Mesendoderm (in vitro differentiated cells): ENCODE measurements at regions not wholly inside any gene's neighbourhood (a gene's known extent, or its start where the extent isn't known, plus 50 kb on each side); places are given as distances from the start of the nearest gene placed in this dataset.
A peak's percentile ranks its signal among the peaks of the same experiment; 100 is the strongest.

Experiments used
- DNase-seq: peaks from one replicate; pipeline ENCODE4 v3.0.0; 2013
- H2AK5ac ChIP-seq: 2 replicates; pipeline ENCODE4 v1.6.1; 2013; ENCODE audit warnings: low read length, inconsistent platforms
- H2BK120ac ChIP-seq: 2 replicates; pipeline ENCODE4 v1.6.1; 2013; ENCODE audit warnings: low read depth, mild to moderate bottlenecking, low read length, moderate library complexity, mixed read lengths
- H2BK15ac ChIP-seq: replicated peaks from 2 replicates; pipeline ENCODE4 v1.6.1; 2013; ENCODE audit warnings: low read depth, mild to moderate bottlenecking, moderate library complexity
- H2BK5ac ChIP-seq: 2 replicates; pipeline ENCODE4 v1.6.1; 2013; ENCODE audit warnings: low read length, inconsistent platforms
- H3K18ac ChIP-seq: 2 replicates; pipeline ENCODE4 v1.6.1; 2013; ENCODE audit warnings: mild to moderate bottlenecking, low read length, mixed read lengths
- H3K23ac ChIP-seq: one replicate; pipeline ENCODE4 v1.6.1; 2013; ENCODE audit warnings: low read length
- H3K27ac ChIP-seq: 2 replicates; pipeline ENCODE4 v1.5.1; 2013; ENCODE audit warnings: low read depth, mild to moderate bottlenecking, inconsistent platforms, low read length, moderate library complexity
- H3K27me3 ChIP-seq: 2 replicates; pipeline ENCODE4 v1.6.1; 2013; ENCODE audit warnings: low read length, control low read depth, mild to moderate bottlenecking, inconsistent platforms; ENCODE audit not compliant: insufficient read depth, poor library complexity
- H3K36me3 ChIP-seq: 2 replicates; pipeline ENCODE4 v1.6.1; 2013; ENCODE audit warnings: low read length, inconsistent platforms; ENCODE audit not compliant: control insufficient read depth, insufficient read depth
- H3K4ac ChIP-seq: one replicate; pipeline ENCODE4 v1.6.1; 2013; ENCODE audit warnings: low read depth, mild to moderate bottlenecking, low read length, moderate library complexity
- H3K4me1 ChIP-seq: 2 replicates; pipeline ENCODE4 v1.6.1; 2013; ENCODE audit warnings: low read depth, low read length, inconsistent platforms; ENCODE audit not compliant: control insufficient read depth
- H3K4me2 ChIP-seq: 2 replicates; pipeline ENCODE4 v1.6.1; 2013; ENCODE audit warnings: low read length
- H3K4me3 ChIP-seq: 2 replicates; pipeline ENCODE4 v1.5.1; 2013; ENCODE audit warnings: mild to moderate bottlenecking, low read length
- H3K56ac ChIP-seq: one replicate; pipeline ENCODE4 v1.6.1; 2013; ENCODE audit warnings: low read length
- H3K79me1 ChIP-seq: 2 replicates; pipeline ENCODE4 v1.6.1; 2013; ENCODE audit warnings: low read length, inconsistent platforms
- H3K79me2 ChIP-seq: 2 replicates; pipeline ENCODE4 v1.6.1; 2013; ENCODE audit warnings: mild to moderate bottlenecking, low read length; ENCODE audit not compliant: control insufficient read depth, insufficient read depth
- H3K9ac ChIP-seq: 2 replicates; pipeline ENCODE4 v1.6.1; 2013; ENCODE audit warnings: low read length, inconsistent platforms
- H4K5ac ChIP-seq: one replicate; pipeline ENCODE4 v1.6.1; 2013; ENCODE audit warnings: low read length
- H4K8ac ChIP-seq: one replicate; pipeline ENCODE4 v1.6.1; 2013; ENCODE audit warnings: low read depth, mild to moderate bottlenecking, control low read depth, low read length, moderate library complexity
- WGBS: extraction: QIAGEN DNeasy Blood & Tissue Kit; methylation state at CpG from one replicate; pipeline ENCODE4 v1.1.7; 2013; ENCODE audit warnings: low lambda C conversion rate, missing lambda C conversion rate; ENCODE audit not compliant: insufficient coverage; ENCODE audit errors: extremely low coverage; 5-methylcytosine and 5-hydroxymethylcytosine counted together

DNA sequence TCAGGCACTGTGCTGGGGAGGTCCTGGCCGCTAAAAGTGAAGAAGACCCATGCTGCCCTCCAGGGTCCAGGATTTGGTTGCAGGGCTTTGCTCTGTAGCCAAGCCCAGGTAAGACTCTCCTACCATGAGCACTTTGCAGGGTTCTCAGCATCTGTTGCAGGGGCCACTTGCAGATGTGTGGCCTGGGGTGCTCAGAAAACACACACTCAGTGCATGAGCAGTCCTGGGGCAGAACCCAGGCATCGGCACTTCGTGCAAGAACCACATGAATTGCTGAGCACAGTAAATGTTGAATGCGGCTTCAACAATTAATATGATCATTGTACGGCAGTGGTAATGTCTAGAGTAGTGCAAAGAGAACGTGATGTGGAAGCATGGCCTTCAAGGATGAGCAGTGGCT, 98.5 kb upstream of the SMIM21 start:
- H3K4ac ChIP-seq: no peak overlapping the region
- WGBS: no CpG with 5 or more reads among the region's 6 CpGs
- no peak for DNase-seq

DNA sequence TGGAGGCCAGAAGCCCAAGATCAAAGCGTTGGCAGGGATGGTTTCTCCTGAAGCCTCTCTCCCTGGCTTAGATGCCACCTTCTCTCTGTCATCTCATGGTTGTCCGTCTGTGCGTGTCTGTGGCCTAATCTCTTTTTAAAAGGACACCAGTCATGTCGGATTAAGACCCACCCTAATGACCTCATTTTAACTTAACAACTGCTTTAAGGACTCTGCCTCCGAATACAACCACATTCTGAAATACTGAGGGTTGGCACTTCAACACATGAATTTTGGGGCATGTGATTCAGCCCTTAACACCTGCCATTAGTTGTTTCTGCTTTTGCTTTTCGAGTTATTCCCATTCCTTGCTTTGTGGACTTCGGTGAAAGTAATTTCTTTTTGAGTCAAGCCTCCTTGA, 97.8 kb upstream of the SMIM21 start:
- Histone ChIP-seq H4K8ac (no peak overlapping the region), H3K56ac (no peak overlapping the region), H3K23ac (no peak overlapping the region), H3K4ac (no peak overlapping the region), H2BK120ac (no peak overlapping the region), H3K4me3 (no peak overlapping the region), H2AK5ac (no peak overlapping the region), H2BK5ac (no peak overlapping the region), H3K18ac (no peak overlapping the region), H2BK15ac (no peak overlapping the region), H3K4me2 (no peak overlapping the region), H3K27ac (no peak overlapping the region), H4K5ac (no peak overlapping the region), H3K79me1 (no peaks in the 10 kb centered on the region), H3K36me3 (no peaks in the 10 kb centered on the region), H3K27me3 (no peaks in the 10 kb centered on the region), H3K4me1 (no peaks in the 10 kb centered on the region), H3K9ac (no peak overlapping the region), H3K79me2 (no peaks in the 10 kb centered on the region)
- DNase-seq: no peak
- WGBS: no CpG with 5 or more reads among the region's 7 CpGs

More for the DNA sequence above, 98.5 kb upstream of the SMIM21 start:
- no peak overlapping the region for H3K4me3 ChIP-seq
- H2BK15ac ChIP-seq: no peak overlapping the region
- H4K5ac ChIP-seq: no peak overlapping the region
- H3K56ac ChIP-seq: no peak overlapping the region
- no peak overlapping the region for H3K4me2 ChIP-seq
- no peak overlapping the region for H3K9ac ChIP-seq
- no peak overlapping the region for H3K27ac ChIP-seq
- H3K79me1 ChIP-seq: no peaks in the 10 kb centered on the region
- H2AK5ac ChIP-seq: no peak overlapping the region
- H2BK120ac ChIP-seq: no peak overlapping the region
- H2BK5ac ChIP-seq: no peak overlapping the region
- H3K18ac ChIP-seq: no peak overlapping the region
- H3K4me1 ChIP-seq: no peaks in the 10 kb centered on the region
- H3K36me3 ChIP-seq: no peaks in the 10 kb centered on the region
- H4K8ac ChIP-seq: no peak overlapping the region
- no peaks in the 10 kb centered on the region for H3K27me3 ChIP-seq
- H3K23ac ChIP-seq: no peak overlapping the region
- no peaks in the 10 kb centered on the region for H3K79me2 ChIP-seq

DNA sequence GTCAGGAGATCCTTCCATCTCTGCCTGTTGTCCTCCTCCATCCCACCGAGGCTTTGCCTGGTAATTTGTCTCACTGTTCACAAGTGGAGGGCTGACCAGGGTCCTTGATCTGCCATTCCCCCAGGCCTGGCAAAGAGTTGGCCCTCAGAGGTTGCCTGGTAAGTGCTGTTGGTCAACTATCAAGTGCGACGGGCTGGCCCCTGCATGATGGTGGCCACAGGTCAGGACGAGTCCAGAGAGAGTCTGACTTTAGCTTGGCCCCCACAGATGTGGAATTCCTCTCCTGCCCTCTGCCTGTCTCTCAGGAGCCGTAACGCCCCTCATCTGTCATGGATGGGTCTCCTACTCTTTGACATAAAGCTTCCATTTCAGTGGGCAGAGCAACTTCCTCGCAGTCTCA, 97.3 kb upstream of the SMIM21 start:
- no peak overlapping the region for H2AK5ac ChIP-seq
- no peak overlapping the region for H2BK120ac ChIP-seq
- no peak overlapping the region for H3K4me3 ChIP-seq
- H3K36me3 ChIP-seq: no peaks in the 10 kb centered on the region
- no peaks in the 10 kb centered on the region for H3K27me3 ChIP-seq
- H4K5ac ChIP-seq: no peak overlapping the region
- H3K4ac ChIP-seq: no peak overlapping the region
- no peak overlapping the region for H2BK5ac ChIP-seq
- H3K56ac ChIP-seq: no peak overlapping the region
- H4K8ac ChIP-seq: no peak overlapping the region
- no peak overlapping the region for H3K4me2 ChIP-seq
- no CpG with 5 or more reads among the region's 7 CpGs for WGBS
- no peak overlapping the region for H3K18ac ChIP-seq
- H2BK15ac ChIP-seq: no peak overlapping the region
- no peak overlapping the region for H3K27ac ChIP-seq
- no peaks in the 10 kb centered on the region for H3K4me1 ChIP-seq
- no peaks in the 10 kb centered on the region for H3K79me2 ChIP-seq
- no peak overlapping the region for H3K9ac ChIP-seq
- DNase-seq: no peak
- H3K79me1 ChIP-seq: no peaks in the 10 kb centered on the region
- H3K23ac ChIP-seq: no peak overlapping the region

DNA sequence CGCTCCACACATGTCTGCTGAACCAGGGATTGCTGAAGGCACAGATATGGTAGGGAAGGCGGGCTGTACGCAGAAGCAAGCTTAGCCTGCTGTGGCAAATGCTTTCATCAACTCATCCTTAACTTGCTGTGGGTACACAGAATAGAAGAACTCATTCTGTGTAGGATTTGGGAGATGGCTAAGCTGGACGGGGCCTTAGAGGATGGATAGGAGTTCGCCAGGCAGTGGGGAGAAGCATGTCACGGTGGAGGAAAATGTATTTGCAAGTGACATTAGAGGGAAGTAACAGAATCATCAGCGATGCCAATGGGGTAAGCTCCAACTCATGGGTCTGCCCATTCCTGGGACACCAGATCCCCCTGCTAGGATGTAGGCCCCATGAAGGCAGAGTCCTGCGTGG, 96.7 kb upstream of the SMIM21 start:
- no peaks in the 10 kb centered on the region for H3K79me1 ChIP-seq
- no peak overlapping the region for H3K4me3 ChIP-seq
- H3K4me2 ChIP-seq: no peak overlapping the region
- no peak overlapping the region for H3K56ac ChIP-seq
- no peak overlapping the region for H3K27ac ChIP-seq
- no peak overlapping the region for H2AK5ac ChIP-seq
- H3K18ac ChIP-seq: no peak overlapping the region
- no peak overlapping the region for H4K8ac ChIP-seq
- no peaks in the 10 kb centered on the region for H3K4me1 ChIP-seq
- H3K79me2 ChIP-seq: no peaks in the 10 kb centered on the region
- H3K4ac ChIP-seq: no peak overlapping the region
- H2BK15ac ChIP-seq: no peak overlapping the region
- DNase-seq: no peak
- no peak overlapping the region for H3K23ac ChIP-seq
- no peak overlapping the region for H3K9ac ChIP-seq
- no peak overlapping the region for H2BK5ac ChIP-seq
- H3K27me3 ChIP-seq: no peaks in the 10 kb centered on the region
- H4K5ac ChIP-seq: no peak overlapping the region
- H2BK120ac ChIP-seq: no peak overlapping the region
- H3K36me3 ChIP-seq: no peaks in the 10 kb centered on the region
- no CpG with 5 or more reads among the region's 8 CpGs for WGBS

DNA sequence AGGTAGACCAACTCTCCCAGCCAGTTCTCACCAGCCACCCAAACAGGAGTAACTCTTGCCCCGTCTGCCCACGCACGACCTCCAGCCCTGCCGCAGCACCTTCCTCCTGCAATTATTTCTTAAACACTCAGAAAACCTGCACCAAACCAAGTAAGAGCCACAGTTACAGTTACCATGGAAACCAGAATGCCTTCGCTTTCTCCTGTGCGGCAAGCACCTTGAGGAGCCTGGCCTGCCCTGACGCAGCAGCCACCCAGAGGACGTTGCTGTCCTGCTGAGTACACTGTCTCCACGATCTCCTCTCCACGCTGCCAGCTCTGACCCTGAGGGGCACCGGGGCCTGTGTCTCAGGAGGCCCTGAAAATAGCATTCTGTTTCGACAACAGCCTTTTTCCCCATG, 94.3 kb upstream of the SMIM21 start:
- H3K4me1 ChIP-seq: no peaks in the 10 kb centered on the region
- WGBS: no CpG with 5 or more reads among the region's 12 CpGs
- H2BK120ac ChIP-seq: no peak overlapping the region
- H3K9ac ChIP-seq: no peak overlapping the region
- no peak overlapping the region for H3K4ac ChIP-seq
- H4K5ac ChIP-seq: no peak overlapping the region
- H3K4me3 ChIP-seq: no peak overlapping the region
- no peak overlapping the region for H2AK5ac ChIP-seq
- H3K27me3 ChIP-seq: no peaks in the 10 kb centered on the region
- no peak overlapping the region for H2BK15ac ChIP-seq
- H3K36me3 ChIP-seq: no peaks in the 10 kb centered on the region
- H3K56ac ChIP-seq: no peak overlapping the region
- H3K4me2 ChIP-seq: no peak overlapping the region
- H3K23ac ChIP-seq: no peak overlapping the region
- H2BK5ac ChIP-seq: no peak overlapping the region
- H3K79me1 ChIP-seq: no peaks in the 10 kb centered on the region
- H3K18ac ChIP-seq: no peak overlapping the region
- no peak overlapping the region for H3K27ac ChIP-seq
- no peaks in the 10 kb centered on the region for H3K79me2 ChIP-seq
- peak; percentile 11 for DNase-seq
- H4K8ac ChIP-seq: no peak overlapping the region

DNA sequence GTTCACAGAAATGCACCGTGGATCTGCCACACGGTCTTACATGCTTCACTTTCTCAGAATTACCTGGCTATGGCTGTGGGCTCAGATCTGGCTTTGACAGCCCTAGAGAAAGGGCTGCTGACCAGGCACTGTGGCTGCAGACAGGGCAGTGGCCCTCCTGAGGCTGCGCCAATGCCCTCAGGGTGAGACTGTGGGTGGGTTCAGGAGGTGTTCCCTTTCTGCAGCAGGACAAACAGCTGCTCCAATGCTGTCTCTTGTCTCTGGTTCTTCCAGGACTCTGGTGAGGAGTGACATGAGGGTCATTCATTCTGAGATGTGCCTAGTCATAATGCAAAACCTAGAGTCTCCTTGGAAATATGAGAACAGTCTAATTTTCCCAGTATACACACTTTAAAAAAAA, 90.5 kb upstream of the SMIM21 start:
- Histone ChIP-seq H3K4me2 (no peak overlapping the region), H4K8ac (no peak overlapping the region), H3K79me1 (no peaks in the 10 kb centered on the region), H3K27ac (no peak overlapping the region), H4K5ac (no peak overlapping the region), H2BK5ac (no peak overlapping the region), H3K9ac (no peak overlapping the region), H3K23ac (no peak overlapping the region), H3K4ac (no peak overlapping the region), H3K18ac (no peak overlapping the region), H2BK15ac (no peak overlapping the region), H3K79me2 (no peaks in the 10 kb centered on the region), H3K56ac (no peak overlapping the region), H3K36me3 (no peaks in the 10 kb centered on the region), H3K27me3 (no peaks in the 10 kb centered on the region), H3K4me1 (no peaks in the 10 kb centered on the region), H2AK5ac (no peak overlapping the region), H2BK120ac (no peak overlapping the region), H3K4me3 (no peak overlapping the region)
- DNase-seq: no peak
- WGBS: no CpG with 5 or more reads among the region's 3 CpGs
